Mesodermal cell (in vitro differentiated cells): ENCODE measurements at regions not wholly inside any gene's neighbourhood (a gene's known extent, or its start where the extent isn't known, plus 50 kb on each side); places are given as distances from the start of the nearest gene placed in this dataset.

Experiments used
- H3K27ac ChIP-seq: 2 replicates; pipeline ENCODE4 v1.7.0; 2013; ENCODE audit warnings: mild to moderate bottlenecking, low read depth, low read length, moderate library complexity; ENCODE audit not compliant: severe bottlenecking
- H3K36me3 ChIP-seq: 2 replicates; pipeline ENCODE4 v1.7.1; 2013; ENCODE audit warnings: mild to moderate bottlenecking, low read length, moderate library complexity; ENCODE audit not compliant: control insufficient read depth, insufficient read depth
- H3K4me1 ChIP-seq: one replicate; pipeline ENCODE4 v1.7.1; 2013; ENCODE audit warnings: mild to moderate bottlenecking, low read length; ENCODE audit not compliant: insufficient read depth, control insufficient read depth, poor library complexity, severe bottlenecking
- H3K4me3 ChIP-seq: 2 replicates; pipeline ENCODE4 v1.7.0; 2013; ENCODE audit warnings: low read length, control low read depth, mild to moderate bottlenecking; ENCODE audit not compliant: insufficient read depth, poor library complexity, severe bottlenecking; ENCODE audit errors: extremely low read depth
- H3K9me3 ChIP-seq: 2 replicates; pipeline ENCODE4 v1.7.1; 2013; ENCODE audit warnings: mild to moderate bottlenecking, low read length, moderate library complexity; ENCODE audit not compliant: control insufficient read depth
- WGBS, 2 experiments: methylation state at CpG; one replicate each; pipeline ENCODE4 v1.1.5; 2013; ENCODE audit warnings: missing lambda C conversion rate in 2 of 2; ENCODE audit not compliant: insufficient coverage in 2 of 2; 5-methylcytosine and 5-hydroxymethylcytosine counted together

- H3K9me3 ChIP-seq = no peaks in the 10 kb centered on the region
- H3K36me3 ChIP-seq = no peaks in the 10 kb centered on the region
- 86 to 100% methylated on average over 1 of the region's 1 CpG for WGBS, 2 experiments
- no peak overlapping the region for H3K4me3 ChIP-seq
- no peaks in the 10 kb centered on the region for H3K4me1 ChIP-seq
- H3K27ac ChIP-seq = no peak overlapping the region
Measured at GRCh38 chr1:188058801-188059200, 1230.1 kb downstream of the PLA2G4A start.

GRCh38 chr1:188061881-188062280 lies 1233.1 kb downstream of the PLA2G4A start:
- no peaks in the 10 kb centered on the region for H3K9me3 ChIP-seq
- H3K36me3 ChIP-seq = no peaks in the 10 kb centered on the region
- no peak overlapping the region for H3K4me3 ChIP-seq
- no peak overlapping the region for H3K27ac ChIP-seq
- H3K4me1 ChIP-seq = no peaks in the 10 kb centered on the region

DNA sequence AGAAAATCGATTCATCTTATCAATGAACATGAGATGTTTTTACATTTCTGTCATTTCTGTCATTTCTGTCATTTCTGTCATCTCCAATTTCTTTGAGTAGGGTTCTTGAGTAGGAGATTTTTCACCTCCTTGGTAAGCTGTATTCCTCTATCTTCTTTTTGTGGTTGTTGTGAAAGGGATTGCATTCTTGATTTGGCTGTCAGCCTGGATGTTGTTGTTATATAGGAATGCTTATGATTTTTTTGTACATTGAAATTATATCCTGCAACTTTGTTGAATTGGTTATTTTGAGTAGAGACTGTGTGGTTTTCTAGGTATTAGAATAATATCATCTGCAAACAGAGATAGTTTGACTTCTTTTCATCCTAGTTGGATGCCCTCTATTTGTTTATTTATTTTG lies 1233.7 kb downstream of the PLA2G4A start:
- Histone ChIP-seq H3K9me3 (no peaks in the 10 kb centered on the region), H3K4me3 (no peak overlapping the region), H3K27ac (no peak overlapping the region), H3K36me3 (no peaks in the 10 kb centered on the region), H3K4me1 (no peaks in the 10 kb centered on the region)
- WGBS, 2 experiments = no CpG with 5 or more reads among the region's 1 CpG

GRCh38 chr1:188065917-188066316 lies 1237.2 kb downstream of the PLA2G4A start:
- no peak overlapping the region for H3K4me3 ChIP-seq
- WGBS, 2 experiments = no CpG with 5 or more reads among the region's 1 CpG
- H3K4me1 ChIP-seq = no peaks in the 10 kb centered on the region
- H3K9me3 ChIP-seq = no peaks in the 10 kb centered on the region
- H3K27ac ChIP-seq = no peak overlapping the region
- H3K36me3 ChIP-seq = no peaks in the 10 kb centered on the region

GRCh38 chr1:188070848-188071247 lies 1242.1 kb downstream of the PLA2G4A start:
- no peaks in the 10 kb centered on the region for H3K4me1 ChIP-seq
- H3K36me3 ChIP-seq = no peaks in the 10 kb centered on the region
- no peak overlapping the region for H3K4me3 ChIP-seq
- WGBS, 2 experiments = 36% methylated on average over 1 of the region's 1 CpG; no CpG with 5 or more reads in 1 of the 2 experiments
- no peaks in the 10 kb centered on the region for H3K9me3 ChIP-seq
- H3K27ac ChIP-seq = no peak overlapping the region

DNA sequence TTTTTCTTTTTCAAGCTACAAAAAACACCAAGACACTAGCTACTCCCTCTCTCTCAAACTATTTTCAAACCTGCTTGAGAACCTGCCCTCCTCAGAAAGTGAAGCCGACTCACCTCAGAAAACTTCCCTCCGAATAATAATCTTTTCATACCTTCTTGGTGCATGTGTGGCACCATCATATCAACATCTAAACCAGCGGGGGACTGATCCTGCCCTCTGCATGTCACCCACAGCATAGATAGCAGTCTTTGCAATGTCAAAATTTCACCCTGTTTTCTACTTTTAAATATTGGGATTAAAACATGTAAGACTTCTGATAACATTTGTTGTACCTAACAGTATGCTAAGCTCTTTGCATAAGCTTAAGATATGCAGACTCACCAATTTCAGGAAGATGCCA lies 1260.3 kb downstream of the PLA2G4A start:
- WGBS, 2 experiments = no CpG with 5 or more reads among the region's 3 CpGs
- Histone ChIP-seq H3K27ac (no peak overlapping the region), H3K4me3 (no peak overlapping the region), H3K4me1 (no peaks in the 10 kb centered on the region), H3K36me3 (no peaks in the 10 kb centered on the region), H3K9me3 (no peaks in the 10 kb centered on the region)

DNA sequence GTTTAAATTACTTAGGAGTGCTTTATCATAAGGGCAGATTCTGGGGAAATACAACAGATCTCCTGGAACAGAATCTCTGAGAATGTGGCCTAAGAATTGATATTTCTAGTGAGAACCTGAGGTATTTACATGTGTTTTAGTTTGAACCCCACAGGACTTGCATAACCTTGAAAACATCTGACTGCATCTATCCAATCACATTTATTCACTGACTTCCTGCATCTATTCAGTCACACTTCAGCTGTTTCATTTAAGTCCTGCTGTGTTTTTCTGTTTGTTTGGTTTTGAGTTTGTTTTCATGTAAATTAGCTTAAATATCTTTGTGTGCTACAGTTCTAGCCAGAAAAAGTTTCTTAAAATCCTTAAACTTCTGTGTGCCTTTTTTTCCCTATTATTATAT lies 1260.7 kb downstream of the PLA2G4A start:
- H3K27ac ChIP-seq = no peak overlapping the region
- no peaks in the 10 kb centered on the region for H3K36me3 ChIP-seq
- H3K9me3 ChIP-seq = no peaks in the 10 kb centered on the region
- H3K4me3 ChIP-seq = no peak overlapping the region
- no peaks in the 10 kb centered on the region for H3K4me1 ChIP-seq

DNA sequence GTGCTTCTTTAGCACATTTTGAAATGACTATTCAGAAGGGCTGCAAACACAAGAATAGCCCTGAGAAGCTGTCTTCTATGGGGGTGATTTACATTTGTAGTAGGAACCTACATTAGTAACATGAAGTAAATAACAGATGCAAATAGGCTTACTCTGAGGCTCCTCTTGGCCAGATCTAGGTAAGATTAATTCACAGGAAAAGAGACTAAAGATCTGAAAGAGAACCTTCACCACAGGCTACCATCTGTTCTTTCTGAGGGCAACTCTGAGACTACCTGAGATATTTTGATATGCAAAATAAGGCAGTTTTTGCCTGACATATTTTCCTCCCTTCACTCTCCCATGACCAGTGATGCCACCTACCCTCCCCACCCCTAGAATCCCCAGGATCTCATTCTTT lies 1267.8 kb downstream of the PLA2G4A start:
- H3K4me3 ChIP-seq = no peak overlapping the region
- no peak overlapping the region for H3K27ac ChIP-seq
- H3K9me3 ChIP-seq = no peaks in the 10 kb centered on the region
- H3K4me1 ChIP-seq = no peaks in the 10 kb centered on the region
- no peaks in the 10 kb centered on the region for H3K36me3 ChIP-seq

GRCh38 chr1:188117436-188117835 lies 1288.7 kb downstream of the PLA2G4A start:
- Histone ChIP-seq H3K36me3 (no peaks in the 10 kb centered on the region), H3K27ac (no peak overlapping the region), H3K9me3 (no peaks in the 10 kb centered on the region), H3K4me3 (no peak overlapping the region), H3K4me1 (no peaks in the 10 kb centered on the region)
- 17 to 46% methylated on average over 1 of the region's 2 CpGs for WGBS, 2 experiments

DNA sequence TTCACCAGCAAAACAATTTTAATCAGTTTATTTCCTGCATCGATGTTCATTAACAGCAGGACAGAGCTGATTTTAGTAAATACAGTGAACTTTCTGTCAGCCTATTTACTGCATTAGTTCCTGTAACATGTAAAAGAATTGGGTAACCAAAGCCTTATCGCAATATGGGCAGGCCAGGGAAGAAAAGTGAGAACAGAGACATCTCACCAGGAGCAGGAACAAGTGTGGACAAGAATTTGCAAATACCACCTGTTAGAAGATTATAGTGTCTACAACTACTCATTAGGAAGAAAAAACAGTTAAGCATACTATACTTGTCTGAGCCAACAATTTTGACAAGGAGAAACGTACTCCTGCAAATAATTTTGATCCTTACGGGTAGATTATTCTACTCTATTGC lies 1293.9 kb downstream of the PLA2G4A start:
- 88 to 100% methylated on average over 2 of the region's 4 CpGs for WGBS, 2 experiments
- Histone ChIP-seq H3K4me3 (no peak overlapping the region), H3K4me1 (no peaks in the 10 kb centered on the region), H3K27ac (no peak overlapping the region), H3K36me3 (no peaks in the 10 kb centered on the region), H3K9me3 (no peaks in the 10 kb centered on the region)

DNA sequence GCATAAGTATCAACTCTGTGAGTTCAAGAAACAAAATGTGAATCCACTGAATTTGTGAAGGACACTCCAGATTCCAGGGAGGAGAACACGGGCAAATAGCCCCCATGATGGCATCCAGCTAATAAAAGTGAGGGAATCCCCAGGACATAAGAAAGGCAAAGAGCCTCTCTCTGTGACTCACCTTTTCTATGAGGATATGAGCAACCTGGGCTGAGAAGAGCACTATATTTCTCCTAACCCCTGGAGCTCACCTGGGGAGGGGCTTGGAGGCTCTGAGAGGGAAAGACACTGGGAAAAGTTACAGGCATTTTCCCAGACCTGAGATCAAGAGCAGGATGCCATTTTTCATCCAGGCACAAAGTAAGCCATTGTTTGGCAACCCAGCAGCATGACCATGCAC lies 1298.8 kb downstream of the PLA2G4A start:
- Histone ChIP-seq H3K4me3 (no peak overlapping the region), H3K27ac (no peak overlapping the region), H3K9me3 (peaks cover 4% of the 10 kb centered on the region), H3K36me3 (no peaks in the 10 kb centered on the region), H3K4me1 (no peaks in the 10 kb centered on the region)
- WGBS, 2 experiments = 85% methylated on average over 1 of the region's 1 CpG; no CpG with 5 or more reads in 1 of the 2 experiments

DNA sequence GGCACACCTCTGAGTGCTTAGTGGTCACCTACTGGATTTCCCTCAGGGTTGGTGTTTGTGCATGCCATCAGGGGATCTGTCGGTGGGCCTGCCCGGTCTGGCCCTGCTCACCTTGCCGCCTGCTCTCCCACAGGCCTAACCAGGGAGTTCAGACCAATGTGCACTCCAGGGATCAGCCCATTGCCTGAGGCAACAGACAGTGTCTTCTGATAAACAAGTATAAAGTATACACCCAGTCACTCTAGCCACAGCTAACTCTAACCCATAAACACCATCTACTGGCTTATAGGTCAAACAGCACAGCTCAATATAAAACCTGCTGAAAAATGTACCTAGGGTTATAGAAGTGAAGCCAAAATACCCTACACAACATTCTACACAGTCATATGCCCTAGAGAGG lies 1300.0 kb downstream of the PLA2G4A start:
- no peaks in the 10 kb centered on the region for H3K4me1 ChIP-seq
- WGBS, 2 experiments = 87 to 100% methylated on average over 3 of the region's 3 CpGs
- H3K27ac ChIP-seq = no peak overlapping the region
- no peaks in the 10 kb centered on the region for H3K36me3 ChIP-seq
- H3K4me3 ChIP-seq = no peak overlapping the region
- H3K9me3 ChIP-seq = peaks cover 4% of the 10 kb centered on the region
